Pancreas (tissue), 10 donors: ENCODE measurements at regions not wholly inside any gene's neighbourhood (a gene's known extent, or its start where the extent isn't known, plus 50 kb on each side); places are given as distances from the start of the nearest gene placed in this dataset.

Experiments used
- ATAC-seq, 4 donors: fragments of 200-7000 bp; cut with Tn5 transposase; one replicate each; pipeline versions ENCODE4 v1.8.0 to v1.9.1; 2020; ENCODE audit warnings: mild to moderate bottlenecking in 4 of 4, moderate library complexity in 4 of 4
- DNase-seq, 6 donors: peaks; one replicate each; pipeline ENCODE4 v3.0.0-alpha.2; 2020
- FAIRE-seq: peaks from 2 replicates; lab custom pipeline; 2012; peaks lifted over from hg19 to GRCh38; lab: Jason Lieb, UNC
- H3K27ac ChIP-seq, 4 donors: fragments of 200-600 bp; sonication (generic); 1 replicate in 3 of 4; 2 replicates in 1 of 4; pipeline versions ENCODE4 v1.5.0 to v1.8.0; 2020
- H3K27me3 ChIP-seq, 4 donors: fragments of 200-600 bp; one replicate each; pipeline ENCODE4 v1.8.0; 2021
- H3K36me3 ChIP-seq, 3 donors: fragments of 200-600 bp; sonication (generic) in 1 of 3; one replicate each; pipeline versions ENCODE4 v1.5.0 to v1.8.0; 2020 to 2021
- H3K4me1 ChIP-seq, 3 donors: fragments of 200-600 bp; one replicate each; pipeline ENCODE4 v1.8.0; 2021
- H3K4me3 ChIP-seq, 4 donors: fragments of 200-600 bp; sonication (generic) in 2 of 4; one replicate each; pipeline versions ENCODE4 v1.5.0 to v1.8.0; 2020 to 2021
- H3K9me3 ChIP-seq, 4 donors: fragments of 200-600 bp; one replicate each; pipeline ENCODE4 v1.8.0; 2021
- CTCF ChIP-seq, 4 donors: fragments of 200-600 bp; sonication (generic) in 3 of 4; IDR thresholded peaks; one replicate each; pipeline versions ENCODE4 v1.5.0 to v1.8.0; 2021; ENCODE audit warnings: antibody characterized with exemption in 4 of 4
- WGBS, 2 donors: extraction: QIAGEN DNeasy Blood & Tissue Kit; methylation state at CpG; one replicate each; pipeline ENCODE4 v1.1.7; 2013; 5-methylcytosine and 5-hydroxymethylcytosine counted together
- intact Hi-C, 3 donors: fragments of 100-400 bp; cut with DNase I; formaldehyde crosslinking; loops; one replicate each; pipeline versions ENCODE4 v1.11.1 to v1.14.2; 2022
- donor health status: healthy with polysubstance abuse.
- donor health status: DM: no; HTN: no; CAD: no; lungs with moderate emphysema.
- donor health status: DM: no; HTN: no; CAD: no.
- donor health status: control.
- donor health status: control.
- donor health status: Bipolar disorder and iron deficiency.
- donor health status: DM: yes; HTN: yes; CAD: no.
- donor health status: DM: no; HTN: no; CAD: no.
- donor health status: DM: no; HTN: no; CAD: no.
- donor health status: DM: yes; HTN: yes; CAD: no.

- intact Hi-C loops = no loop called here
- no peak for TF ChIP-seq CTCF (IDR thresholded peaks at IDR 0.05)
- WGBS, 2 donors = 39 to 61% methylated on average over 1 of the region's 1 CpG
- peak; percentile 58 to 73 (median 67) for ATAC-seq
- H3K27me3 ChIP-seq = no peaks in the 10 kb centered on the region
- no peak for FAIRE-seq
- peaks cover 0 to 26% (median 8%) of the 10 kb centered on the region in 3 donors for H3K4me1 ChIP-seq
- DNase-seq = no peak
- H3K4me3 ChIP-seq = no peak overlapping the region
- peak overlapping the region in 3 of 4 donors; percentile 47 to 86 (median 79) for H3K27ac ChIP-seq
- H3K36me3 ChIP-seq = no peaks in the 10 kb centered on the region
- no peaks in the 10 kb centered on the region for H3K9me3 ChIP-seq
These were observed 104.2 kb upstream of the RASEF start for GRCh38 chr9:83167126-83167525.

DNA sequence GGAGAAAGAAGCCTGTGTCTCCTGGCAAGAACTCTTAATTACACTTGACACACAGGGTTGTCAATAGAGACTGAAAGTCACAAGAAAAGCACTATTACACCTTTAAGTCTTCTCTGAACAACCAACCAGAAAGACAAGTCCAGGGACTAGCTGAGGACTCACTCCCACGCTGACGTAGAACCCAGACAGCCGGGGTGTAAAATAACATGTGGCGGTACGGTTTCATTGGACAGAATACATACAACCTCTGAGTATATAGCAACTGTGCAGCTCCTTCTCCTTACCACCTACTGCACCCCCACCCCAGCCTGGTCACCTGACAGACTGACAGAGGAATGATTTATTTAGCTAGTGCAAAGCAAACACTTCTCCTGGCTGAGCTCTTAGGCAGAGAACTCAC, 103.4 kb upstream of the RASEF start:
- Histone ChIP-seq H3K36me3 (no peaks in the 10 kb centered on the region), H3K27me3 (no peaks in the 10 kb centered on the region), H3K27ac (peak overlapping the region; percentile 47 to 86 (median 66)), H3K9me3 (no peaks in the 10 kb centered on the region), H3K4me1 (peaks cover 0 to 26% (median 8%) of the 10 kb centered on the region in 3 donors), H3K4me3 (peak overlapping the region in 2 of 4 donors; percentile 7 to 13)
- WGBS, 2 donors = 11 to 16% methylated on average over 5 of the region's 5 CpGs
- TF ChIP-seq CTCF (IDR thresholded peaks at IDR 0.05) = no peak
- no peak for FAIRE-seq
- DNase-seq = peak; percentile 65 to 88 (median 73)
- peak; percentile 93 to 98 (median 96) for ATAC-seq
- intact Hi-C loops = no loop called here

DNA sequence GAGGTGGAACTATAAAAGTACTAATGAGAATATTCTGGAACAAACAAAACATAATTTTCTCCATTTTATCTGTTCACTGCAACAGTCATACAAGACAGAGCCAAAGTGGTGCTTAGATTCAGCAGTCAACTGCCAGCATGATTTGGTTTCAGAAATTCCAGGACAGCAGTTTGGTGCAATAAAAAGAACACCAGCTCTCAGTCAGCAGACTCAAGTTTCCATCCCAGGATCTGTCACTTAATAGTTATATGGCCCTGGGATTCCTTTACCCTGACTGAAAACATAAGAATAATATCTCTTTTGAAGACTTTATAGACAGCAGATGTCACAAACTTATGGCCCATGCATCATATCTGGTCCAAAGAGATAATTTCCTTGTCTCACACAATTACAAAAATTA, 92.8 kb upstream of the RASEF start:
- FAIRE-seq (no peak), DNase-seq (no peak), ATAC-seq (no peak)
- Histone ChIP-seq H3K27ac (peak overlapping the region; percentile 77 to 86 (median 82)), H3K4me1 (peaks cover 20 to 36% (median 28%) of the 10 kb centered on the region in 3 donors), H3K9me3 (no peaks in the 10 kb centered on the region), H3K27me3 (no peaks in the 10 kb centered on the region), H3K36me3 (no peaks in the 10 kb centered on the region), H3K4me3 (no peak overlapping the region)
- intact Hi-C loops = no loop called here
- TF ChIP-seq CTCF (IDR thresholded peaks at IDR 0.05) = no peak

DNA sequence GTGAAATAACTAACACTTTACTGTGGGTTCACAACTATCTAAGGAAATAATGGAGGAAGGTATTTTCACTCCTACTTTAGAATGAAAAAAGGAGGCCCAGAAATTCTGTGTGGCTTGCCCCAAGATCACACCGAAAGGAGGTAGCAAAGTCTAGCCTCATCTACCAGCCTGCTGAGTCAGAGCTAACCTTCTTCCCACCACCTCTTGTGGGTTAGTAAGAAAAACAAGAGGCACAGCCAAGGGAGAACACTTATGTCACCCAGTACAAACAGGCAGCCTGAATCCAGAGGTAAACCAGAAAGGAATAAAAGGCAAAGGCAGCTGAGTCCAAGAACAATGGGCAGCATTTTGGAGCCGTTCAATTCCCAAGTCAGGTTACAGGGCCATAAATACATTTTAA, 91.9 kb upstream of the RASEF start:
- no peak overlapping the region for H3K4me3 ChIP-seq
- TF ChIP-seq CTCF (IDR thresholded peaks at IDR 0.05) = no peak
- H3K27ac ChIP-seq = peak overlapping the region; percentile 77 to 86 (median 82)
- WGBS, 2 donors = 60 to 78% methylated on average over 2 of the region's 2 CpGs
- peak; percentile 71 to 88 (median 83) for ATAC-seq
- H3K9me3 ChIP-seq = no peaks in the 10 kb centered on the region
- H3K36me3 ChIP-seq = no peaks in the 10 kb centered on the region
- H3K27me3 ChIP-seq = no peaks in the 10 kb centered on the region
- FAIRE-seq = no peak
- DNase-seq = peak in 4 of 6 donors; percentile 27 to 64 (median 44)
- H3K4me1 ChIP-seq = peaks cover 20 to 36% (median 28%) of the 10 kb centered on the region in 3 donors
- intact Hi-C loops = no loop called here

- no peaks in the 10 kb centered on the region for H3K27me3 ChIP-seq
- no peak for FAIRE-seq
- H3K4me3 ChIP-seq = no peak overlapping the region
- peak; percentile 91 to 95 (median 93) for ATAC-seq
- peak in 5 of 6 donors; percentile 37 to 90 (median 85) for DNase-seq
- peak overlapping the region; percentile 77 to 86 (median 82) for H3K27ac ChIP-seq
- peaks cover 20 to 36% (median 28%) of the 10 kb centered on the region in 3 donors for H3K4me1 ChIP-seq
- no peaks in the 10 kb centered on the region for H3K36me3 ChIP-seq
- intact Hi-C loops = no loop called here
- no peak for TF ChIP-seq CTCF (IDR thresholded peaks at IDR 0.05)
- 36 to 54% methylated on average over 2 of the region's 2 CpGs for WGBS, 2 donors
- no peaks in the 10 kb centered on the region for H3K9me3 ChIP-seq
These were observed 91.3 kb upstream of the RASEF start for GRCh38 chr9:83154087-83154736.
